ENCODE measurements at regions not wholly inside any gene's neighbourhood (a gene's known extent, or its start where the extent isn't known, plus 50 kb on each side); places are given as distances from the start of the nearest gene placed in this dataset.
A peak's percentile ranks its signal among the peaks of the same experiment; 100 is the strongest.

DNA sequence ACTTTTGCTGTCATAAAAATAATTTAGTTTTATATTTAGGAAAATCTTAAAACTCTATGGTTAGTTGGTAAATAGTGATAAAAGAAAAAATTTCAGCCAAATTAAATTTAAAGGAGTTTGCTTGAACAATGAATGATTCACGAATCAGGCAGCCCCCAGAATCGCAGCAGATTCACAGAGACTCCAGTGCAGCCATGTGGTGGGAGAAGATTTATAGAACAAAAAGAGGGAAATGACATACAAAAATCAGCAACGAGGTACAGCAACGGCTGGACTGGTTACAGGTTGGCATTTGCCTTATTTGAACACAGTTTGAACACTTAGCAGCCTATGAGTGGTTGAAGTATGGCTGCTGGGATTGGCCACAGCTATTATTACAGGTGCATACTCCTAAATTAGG, 96.4 kb upstream of the MYCBP2 start:
- no peak for DNase-seq (ENCODE audit: low read depth)

DNA sequence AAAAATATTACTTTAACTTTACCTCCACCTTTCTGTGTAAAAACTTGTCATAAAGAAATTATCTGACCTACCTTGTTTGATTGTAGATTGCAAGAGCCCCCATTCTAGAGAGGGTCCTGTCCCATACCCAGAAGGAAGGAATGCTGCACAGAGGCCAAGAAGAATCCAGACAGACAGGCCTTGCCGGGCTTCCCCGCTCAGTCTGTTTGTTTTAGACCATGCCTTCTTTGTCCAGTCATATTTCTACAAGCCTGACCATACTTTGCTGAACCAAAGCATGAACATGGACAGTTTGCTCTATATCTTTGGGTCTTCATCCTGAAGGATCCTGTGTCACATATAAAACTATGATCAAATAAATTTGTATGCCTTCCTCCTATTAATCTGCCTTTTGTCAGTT, 95.8 kb upstream of the MYCBP2 start:
- no peak for DNase-seq (ENCODE audit: low read depth)

DNA sequence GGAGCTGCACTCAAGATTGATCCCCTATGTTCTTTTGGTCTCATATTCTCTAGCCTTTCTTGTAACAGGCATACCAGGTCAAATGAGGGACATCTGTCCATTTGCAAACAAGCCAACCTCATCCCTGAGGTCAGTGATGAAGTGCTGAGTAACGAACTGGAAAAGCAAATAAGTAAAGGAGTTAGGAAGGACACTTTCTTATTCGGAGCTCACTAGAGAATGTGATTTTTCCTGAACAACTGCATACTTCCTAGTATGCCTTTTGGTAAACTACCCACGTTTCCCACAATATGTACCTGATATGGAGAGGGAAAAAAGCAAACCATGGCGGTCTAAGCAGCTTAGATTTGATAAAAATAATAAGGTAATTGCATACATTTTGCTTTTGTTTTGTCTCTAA, 91.0 kb upstream of the MYCBP2 start:
- no peak for DNase-seq (ENCODE audit: low read depth)

DNA sequence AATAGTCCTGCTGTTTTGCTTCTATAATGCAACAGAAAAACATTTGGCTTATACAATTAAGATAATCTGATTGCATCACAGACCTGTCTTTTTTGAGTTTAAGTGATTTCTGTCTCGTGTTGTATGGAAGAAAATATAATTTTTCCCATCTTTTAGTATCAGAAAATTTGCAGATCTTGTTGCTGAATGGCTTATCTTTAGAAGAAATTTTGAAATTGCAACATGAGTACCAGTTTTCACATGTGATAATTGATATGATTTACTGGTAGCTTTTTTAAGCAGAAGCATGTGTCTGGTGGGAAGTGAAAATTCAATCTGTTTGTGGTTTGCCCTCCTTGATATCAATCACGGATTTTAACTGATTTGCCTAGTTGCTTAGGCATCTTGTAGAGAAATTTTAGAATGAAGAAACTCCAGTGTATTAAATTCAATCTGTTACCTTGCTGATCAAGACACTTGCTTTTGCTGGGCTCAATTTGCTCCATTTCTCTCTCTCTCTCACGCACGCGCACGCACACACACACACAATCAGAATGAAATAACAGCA, 89.8 kb upstream of the MYCBP2 start:
- no peak for DNase-seq (ENCODE audit: low read depth)

DNA sequence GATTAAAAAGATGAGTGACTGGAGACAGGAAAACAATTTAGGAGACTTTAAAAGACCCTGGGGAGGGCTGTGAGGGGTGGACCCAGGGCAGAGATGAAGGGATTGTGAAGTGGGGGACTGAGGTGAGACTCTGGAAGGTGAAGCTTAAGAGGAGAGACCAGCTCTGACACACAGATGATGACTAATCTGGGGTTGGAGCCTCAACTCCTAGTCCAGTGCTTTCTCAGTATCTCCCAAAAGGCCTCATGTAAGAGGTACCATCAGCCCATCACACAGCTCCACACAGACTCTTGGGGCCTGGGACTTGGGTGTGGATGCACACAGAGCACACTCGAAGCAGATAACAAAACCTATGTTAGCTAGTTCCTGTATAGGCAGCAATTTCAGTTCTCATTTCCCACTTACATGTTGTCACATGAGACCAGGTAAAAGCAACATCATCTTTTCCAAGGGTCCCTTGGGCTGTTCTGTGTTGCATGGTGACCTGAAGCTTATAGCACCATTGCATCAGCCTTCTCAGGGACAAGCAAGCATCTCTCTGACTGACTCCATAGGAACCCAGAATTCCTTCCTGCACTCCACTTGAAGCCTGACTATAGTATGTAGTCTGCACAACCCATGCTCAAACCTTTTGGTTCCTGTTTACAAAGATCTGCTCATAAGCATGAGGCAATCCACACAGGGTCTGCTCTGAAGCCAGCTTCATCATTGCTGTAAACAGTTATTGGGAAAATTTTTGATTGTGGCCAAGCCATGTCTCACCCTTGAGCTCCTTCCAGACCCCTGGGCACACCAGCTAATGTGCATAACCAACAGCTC, 88.6 kb upstream of the MYCBP2 start:
- no peak for DNase-seq (ENCODE audit: low read depth)

DNA sequence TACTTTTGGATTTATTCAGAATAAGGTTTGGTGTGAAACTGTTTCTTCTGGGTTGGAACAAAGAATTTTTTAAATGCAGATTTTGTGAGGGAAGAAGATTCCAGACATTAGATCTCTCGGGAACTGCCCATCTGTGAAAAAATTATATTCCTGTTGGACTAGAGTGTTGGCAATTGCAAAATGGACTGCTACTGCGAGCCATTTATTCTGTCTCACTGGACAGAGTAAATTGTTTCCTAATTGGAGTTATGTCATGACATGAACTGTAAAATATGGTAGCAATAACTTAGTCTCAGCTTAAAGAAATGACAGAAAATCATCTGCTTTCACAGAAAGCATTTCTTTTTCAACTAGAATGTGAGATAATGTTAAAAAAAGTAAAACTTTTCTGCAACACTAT, 86.0 kb upstream of the MYCBP2 start:
- no peak for DNase-seq (ENCODE audit: low read depth)

DNA sequence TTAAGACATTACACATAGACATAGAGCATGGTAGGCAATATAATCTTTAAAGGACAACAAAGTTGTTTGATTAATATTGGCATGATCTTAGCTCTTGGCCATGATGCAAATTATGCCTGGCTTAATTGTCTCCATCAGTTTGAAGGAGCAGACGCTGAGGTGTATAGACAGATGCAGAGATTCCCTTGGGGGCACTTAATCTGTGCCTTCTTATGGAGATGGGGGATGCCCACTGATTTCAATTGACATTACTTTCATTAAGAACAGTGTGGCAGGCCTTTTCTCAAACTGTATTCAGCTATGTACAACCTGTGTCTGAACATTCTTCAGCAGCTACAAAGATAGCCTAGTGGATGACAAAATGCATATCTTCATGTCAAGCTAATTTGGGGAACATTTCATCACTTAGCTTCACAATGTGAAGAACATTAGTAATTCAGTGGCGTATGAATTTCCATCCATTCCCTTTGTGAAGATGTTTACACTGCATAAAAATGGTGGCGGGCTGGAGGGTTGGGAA, 85.3 kb upstream of the MYCBP2 start:
- no peak for DNase-seq (ENCODE audit: low read depth)

DNA sequence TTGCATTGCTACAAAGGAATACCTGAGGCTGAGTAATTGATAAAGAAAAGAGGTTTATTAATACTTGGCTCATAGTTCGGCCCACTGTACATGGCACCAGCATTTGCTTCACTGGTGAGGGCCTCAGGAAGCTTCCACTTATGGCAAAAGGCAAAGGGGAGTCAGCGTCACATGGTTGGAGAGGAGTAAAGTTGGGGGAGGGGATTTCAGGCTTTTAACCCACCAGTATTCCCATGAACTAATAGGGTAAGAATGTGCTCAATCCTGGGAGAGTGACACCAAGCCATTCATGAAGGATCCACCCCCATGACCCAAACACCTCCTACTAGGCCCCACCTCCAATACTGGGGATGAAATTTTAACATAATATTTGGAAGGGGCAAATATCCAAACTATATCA, 82.5 kb upstream of the MYCBP2 start:
- DNase-seq (ENCODE audit: low read depth): peak; percentile 12

DNA sequence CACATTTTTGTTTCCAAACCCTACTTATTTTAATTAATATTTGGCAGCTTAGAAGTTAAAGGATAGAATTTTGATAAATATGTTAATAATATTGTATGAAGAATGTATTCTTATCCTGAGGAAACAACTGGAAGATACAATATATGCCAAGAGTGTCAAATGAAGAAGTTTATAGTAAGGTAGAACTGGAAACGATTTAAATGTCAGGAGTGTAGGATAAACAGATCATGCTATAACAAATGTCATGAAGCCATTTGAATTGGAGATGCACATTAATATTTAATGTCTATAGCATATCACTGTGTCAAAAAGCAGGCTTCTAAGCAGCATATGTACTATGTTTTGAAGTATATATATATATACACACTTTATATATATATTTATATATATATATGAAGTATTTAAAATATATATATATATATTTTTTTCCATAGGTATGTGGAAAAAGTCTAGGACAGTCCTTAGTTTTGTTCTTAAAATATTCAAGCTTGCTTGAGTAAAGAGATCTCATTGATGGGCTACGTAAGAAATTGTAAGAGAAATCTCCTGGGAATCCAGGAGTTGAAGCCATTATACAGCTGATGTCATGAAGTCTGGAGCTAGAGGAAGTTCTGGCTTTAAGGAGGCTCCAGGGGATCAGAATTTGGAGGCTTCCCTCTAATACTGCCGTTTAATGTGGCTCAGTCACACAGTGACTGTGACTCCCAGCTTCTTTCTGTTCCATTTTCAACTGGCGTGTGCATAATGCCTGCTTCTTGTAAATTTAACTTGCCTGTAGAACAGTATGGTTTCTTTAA, 79.9 kb upstream of the MYCBP2 start:
- DNase-seq (ENCODE audit: low read depth): no peak

DNA sequence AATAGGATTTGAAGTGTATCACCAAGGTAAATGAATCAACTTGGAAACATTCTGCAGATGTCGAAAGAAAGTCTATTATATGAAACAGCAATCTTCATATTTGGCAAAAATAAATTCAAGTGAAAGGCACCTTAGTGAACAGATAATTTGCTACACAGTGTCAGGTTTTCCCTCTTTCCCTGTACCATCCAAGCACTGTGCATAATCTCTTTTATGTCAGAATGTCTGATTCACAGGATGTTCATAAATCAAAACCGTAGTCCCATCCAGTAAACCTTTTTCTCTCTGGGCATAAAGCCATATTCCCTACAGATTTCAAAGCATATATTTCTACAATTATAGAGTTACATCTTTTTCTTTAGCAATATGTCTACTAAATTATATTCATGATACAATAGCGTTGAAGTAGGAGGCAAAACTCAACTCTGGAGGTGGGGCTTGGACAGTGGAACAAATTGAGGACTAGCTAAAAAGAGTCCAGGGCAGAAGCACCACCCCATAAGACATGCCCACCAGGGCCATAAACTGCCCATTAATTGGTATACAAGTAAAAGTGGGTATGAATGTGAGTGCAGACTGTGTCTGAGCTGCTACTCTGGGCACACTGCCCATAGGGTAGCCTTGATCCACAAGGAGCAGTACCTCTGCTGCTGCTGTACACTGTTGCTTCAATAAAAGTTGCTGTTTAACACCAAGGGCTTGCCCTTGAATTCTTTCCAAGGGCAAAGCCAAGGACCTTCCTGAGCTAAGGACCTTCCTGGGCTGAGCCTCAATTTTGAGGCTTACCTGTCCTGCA, 72.1 kb upstream of the MYCBP2 start:
- DNase-seq (ENCODE audit: low read depth): no peak

DNA sequence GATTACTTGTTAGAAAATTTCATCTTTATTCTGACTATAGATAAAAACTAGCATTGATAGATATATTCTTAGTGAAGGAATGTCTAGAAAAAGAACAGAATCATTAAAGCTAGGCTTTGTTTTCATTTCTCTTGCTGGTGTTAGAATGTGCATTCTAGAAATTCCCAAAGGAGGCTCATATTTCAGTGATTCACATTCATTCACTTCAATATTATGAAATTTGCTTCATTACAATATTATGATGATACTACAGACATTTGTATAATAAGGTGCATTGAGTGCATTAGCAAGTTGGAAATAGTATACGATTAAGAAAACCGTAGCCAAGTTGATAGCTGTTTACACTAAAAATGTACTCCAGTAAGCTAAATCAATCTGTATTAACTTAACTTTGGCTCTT, 70.7 kb upstream of the MYCBP2 start:
- DNase-seq (ENCODE audit: low read depth): peak; percentile 38

DNA sequence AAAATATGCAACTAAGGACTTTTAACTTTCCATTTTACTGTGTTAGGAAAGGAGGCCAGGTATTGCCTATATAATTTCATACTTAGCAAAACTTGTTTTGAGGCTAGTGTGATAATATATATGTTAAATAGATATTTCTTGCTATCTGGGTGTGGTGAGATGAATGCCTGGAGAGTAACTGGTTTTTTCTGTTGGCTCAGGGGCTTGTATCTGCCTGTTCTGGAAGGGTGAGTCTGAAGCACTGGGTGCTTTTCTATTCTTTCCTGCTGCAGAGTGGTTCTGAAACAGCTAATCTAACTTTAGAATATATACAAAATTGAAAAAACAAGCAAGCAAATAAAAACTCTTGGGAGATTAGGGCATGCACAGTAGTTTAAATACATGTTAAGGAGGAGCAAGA, 64.6 kb upstream of the MYCBP2 start:
- DNase-seq (ENCODE audit: low read depth): no peak

DNA sequence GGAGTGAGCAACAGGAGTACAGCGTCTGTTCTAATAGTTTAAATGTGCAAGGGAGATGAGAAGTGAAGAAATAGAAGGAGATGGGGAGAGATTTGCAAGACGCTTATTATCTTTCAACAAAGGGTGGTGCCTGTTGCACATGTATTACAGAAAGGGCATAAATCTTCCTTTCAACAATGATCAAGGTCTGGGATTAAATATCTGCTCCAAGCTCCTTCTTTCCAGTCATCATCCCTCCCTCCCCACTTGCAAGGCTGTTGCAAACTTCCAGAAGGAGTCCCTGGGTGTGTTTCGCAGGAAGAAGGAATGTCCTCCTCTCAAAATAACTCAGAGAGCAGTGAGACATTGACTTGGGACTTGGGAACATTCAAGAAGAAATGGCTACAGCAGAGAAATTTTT, 63.5 kb upstream of the MYCBP2 start:
- peak; percentile 36 for DNase-seq (ENCODE audit: low read depth)

DNA sequence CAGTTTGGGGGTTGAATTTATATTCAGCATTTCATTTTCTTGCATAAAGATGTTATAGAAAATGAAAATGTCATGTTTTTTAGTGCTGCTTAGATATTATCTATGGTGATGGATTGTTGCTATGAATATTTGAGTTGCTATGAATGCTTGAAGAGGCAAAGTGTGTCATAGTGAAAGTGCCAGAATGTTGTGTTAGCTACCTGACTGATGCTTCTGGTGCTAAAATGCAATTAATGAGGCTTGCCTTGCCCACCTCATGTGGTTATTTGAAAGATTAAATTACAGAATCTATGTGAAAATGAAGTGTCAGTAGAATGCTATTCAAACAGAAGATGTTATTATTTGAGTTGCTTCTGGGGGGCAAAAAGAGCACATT, 62.7 kb upstream of the MYCBP2 start:
- DNase-seq (ENCODE audit: low read depth): no peak

DNA sequence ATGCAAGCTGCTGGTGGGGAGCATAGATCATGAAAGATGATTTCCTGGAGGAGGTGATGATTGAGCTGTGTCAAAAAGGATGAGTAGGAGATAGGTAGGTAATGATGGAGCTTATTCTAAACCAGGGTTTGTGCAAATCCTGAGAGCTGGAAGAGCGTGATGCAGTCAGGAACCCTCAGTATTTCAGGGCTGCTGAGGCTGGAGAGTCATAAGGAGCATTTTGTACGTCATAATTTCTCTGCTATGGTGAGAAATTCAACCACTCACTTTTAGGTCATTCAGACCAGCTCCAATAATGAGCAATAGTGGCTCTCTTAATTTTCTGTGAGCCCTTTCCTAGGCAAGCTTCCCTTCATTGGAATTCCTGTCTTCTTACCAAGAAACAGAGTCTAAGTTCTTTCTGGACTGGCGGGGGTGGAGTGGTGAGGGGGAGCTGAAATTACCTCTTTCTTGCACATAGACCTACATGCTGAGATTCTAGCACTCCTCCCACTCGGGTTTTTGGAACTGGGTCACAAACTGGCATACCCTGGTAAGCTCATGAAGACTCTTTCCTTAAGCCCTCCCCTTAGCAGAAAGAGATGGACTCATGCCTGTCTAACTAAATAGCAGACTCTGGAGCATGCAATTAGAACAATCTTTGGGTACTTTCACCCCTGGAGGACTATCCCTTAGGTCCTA, 62.2 kb upstream of the MYCBP2 start:
- no peak for DNase-seq (ENCODE audit: low read depth)

DNA sequence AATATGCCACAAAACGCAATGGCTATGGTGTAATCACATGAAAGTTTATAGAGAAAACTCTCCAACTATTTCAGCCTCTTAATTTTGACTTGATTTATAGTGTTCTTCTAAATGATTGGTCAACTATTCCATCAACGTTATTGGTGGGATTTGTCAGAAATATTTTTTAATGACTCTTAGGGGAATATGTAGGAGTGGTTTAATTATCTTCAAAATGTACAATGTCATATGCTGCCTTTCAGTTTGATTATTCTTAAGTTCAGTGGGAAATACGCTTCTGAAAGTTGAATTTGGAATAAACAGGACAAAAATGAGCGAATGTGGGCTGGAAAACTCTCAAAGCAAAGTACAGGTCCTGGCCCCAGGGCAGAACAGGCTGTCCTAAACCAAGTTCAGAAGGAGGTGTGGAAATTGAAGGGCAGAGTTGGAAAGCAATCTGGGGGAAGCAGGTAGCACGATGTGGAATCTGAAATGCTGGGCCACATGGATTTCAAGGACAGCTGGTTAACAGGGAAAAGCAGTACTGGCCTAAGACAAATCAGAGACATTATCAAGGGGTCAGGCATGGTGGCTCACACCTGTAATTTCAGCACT, 60.8 kb upstream of the MYCBP2 start:
- DNase-seq (ENCODE audit: low read depth): no peak

DNA sequence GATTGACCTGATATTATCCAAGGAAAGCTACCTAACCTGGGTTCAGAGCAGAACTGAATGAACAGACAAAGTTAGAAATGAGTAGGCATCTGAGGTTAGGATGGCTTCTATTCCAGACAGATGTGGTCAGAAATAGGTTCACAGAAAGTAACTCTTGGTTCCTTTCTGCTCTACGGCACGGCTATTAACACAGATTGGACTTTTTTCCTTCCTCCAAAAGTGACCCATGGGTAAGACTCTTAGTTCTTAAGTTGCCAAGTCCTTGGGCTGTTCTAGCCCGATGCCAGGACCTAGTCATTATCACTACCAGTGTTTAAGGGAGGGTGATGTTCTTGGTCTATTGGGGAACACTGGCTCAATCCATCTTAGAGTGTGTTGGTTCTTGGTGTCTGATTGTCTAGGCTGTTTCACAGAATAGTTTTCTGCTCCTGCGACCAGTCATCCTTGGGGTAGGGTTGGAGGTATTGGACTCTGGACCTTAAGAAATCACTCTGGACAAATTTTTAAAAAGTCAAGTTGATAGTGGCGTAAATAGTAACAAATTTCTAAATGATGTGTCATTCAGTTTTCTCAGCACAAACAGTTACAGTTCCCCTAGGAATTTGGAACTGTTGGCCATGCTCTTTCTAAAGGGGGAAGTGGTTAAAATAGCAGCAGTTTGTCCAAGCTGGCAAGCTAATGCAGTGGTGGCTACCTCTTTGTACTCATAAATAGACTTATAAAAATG, 60.1 kb upstream of the MYCBP2 start:
- DNase-seq (ENCODE audit: low read depth): peak; percentile 97

DNA sequence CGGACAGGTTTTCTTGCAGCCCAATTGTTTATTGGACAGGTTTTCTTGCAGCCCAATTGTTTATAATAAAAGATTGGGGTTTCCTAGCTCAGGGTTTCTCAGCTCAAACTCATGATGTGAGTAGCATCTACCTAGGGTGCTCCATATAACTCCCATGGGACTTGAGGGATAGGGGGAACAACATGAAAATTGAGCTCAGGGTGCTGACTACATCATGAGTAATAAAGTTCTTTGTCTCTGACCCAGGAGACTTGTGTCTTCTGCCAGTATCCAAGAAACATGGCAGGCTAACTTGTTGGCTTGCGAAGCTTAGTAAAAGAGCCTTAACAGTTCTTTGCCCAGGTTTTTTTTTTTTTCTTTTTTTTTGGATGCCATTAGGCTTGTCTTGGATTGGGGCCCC, 59.2 kb upstream of the MYCBP2 start:
- DNase-seq (ENCODE audit: low read depth): peak; percentile 60

DNA sequence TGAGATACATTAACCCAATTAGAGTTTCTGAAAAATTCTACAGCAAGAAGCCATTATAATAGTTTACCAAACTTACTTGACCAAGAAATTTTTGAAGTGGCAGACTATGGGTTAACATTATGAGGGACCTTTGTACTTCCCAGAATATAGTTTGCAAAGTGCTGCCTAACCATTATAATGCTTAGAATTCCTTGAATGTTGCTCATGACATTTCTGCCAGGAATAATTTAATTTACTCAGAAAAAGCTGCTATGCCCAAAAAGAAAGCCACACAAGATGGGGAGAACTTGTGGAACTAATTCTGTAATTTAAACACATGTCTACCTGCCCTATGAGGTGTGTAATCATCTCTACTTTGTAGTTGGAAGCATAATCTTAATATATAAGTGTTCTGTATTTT, 58.1 kb upstream of the MYCBP2 start:
- peak; percentile 79 for DNase-seq (ENCODE audit: low read depth)

DNA sequence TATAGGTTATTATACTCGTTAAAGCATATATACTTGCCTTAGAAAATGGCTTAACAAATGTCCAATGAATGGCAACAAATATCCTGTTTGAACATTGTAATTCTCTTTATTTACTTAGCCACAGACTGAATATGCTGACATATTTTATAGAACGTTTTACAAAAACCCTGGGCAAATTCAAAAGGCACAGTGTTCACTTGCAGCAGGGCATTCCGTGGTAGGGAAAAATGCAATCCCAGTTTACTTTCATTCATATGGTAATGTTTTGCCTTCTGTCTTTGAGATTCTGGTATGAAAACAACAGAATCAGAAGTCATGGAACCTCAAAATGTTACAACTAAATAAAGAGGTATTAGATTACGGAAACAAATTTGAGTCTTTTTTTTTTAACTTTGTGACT, 56.2 kb upstream of the MYCBP2 start:
- no peak for DNase-seq (ENCODE audit: low read depth)

DNA sequence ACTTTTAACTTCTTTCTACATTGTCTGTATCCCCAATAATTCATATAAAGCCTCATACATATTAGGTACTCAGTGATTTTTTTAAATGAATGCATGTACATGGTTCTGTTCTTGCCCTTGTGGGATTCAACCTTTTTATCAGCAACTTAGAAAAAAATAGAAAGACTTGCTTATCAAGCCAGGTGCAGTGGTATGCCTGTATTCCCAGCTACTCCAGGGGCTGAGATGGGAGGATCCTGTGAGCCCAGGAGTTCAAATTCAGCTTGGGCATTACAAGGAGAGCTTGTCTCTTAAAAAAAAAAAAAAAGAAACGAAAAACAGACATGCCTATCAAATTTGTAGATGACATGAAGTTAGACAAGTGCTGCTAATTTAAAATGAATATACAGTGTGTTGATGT, 54.2 kb upstream of the MYCBP2 start:
- no peak for DNase-seq (ENCODE audit: low read depth)
